HL-60 (cell line): ENCODE measurements at regions not wholly inside any gene's neighbourhood (a gene's known extent, or its start where the extent isn't known, plus 50 kb on each side); places are given as distances from the start of the nearest gene placed in this dataset.
"Not testable (repeated sequence)": the region's sequence is repeated elsewhere in the genome, so short reads cannot be mapped to it uniquely, and the experiment has no call there.

Experiments used
- DNase-seq, 2 experiments: peaks; one replicate each; pipeline ENCODE4 v3.0.0-alpha.2; 2010 to 2020; ENCODE audit warnings: low read depth in 1 of 2, low spot score in 1 of 2
- H3K27ac ChIP-seq: fragments of 250-450 bp; sonication (Bioruptor Pico); replicated peaks from 2 replicates; pipeline ENCODE4 v1.5.1; 2020; ENCODE audit warnings: mild to moderate bottlenecking, moderate library complexity
- H3K27me3 ChIP-seq: fragments of 250-450 bp; sonication (Bioruptor Pico); 2 replicates; pipeline ENCODE4 v1.5.1; 2021; ENCODE audit warnings: mild to moderate bottlenecking, moderate library complexity; ENCODE audit not compliant: insufficient read depth, poor library complexity, severe bottlenecking
- H3K4me3 ChIP-seq: replicated peaks from 2 replicates; pipeline ENCODE4 v1.5.1; 2011; ENCODE audit warnings: mild to moderate bottlenecking, control low read depth, low read length; ENCODE audit not compliant: insufficient read depth
- GABPA ChIP-seq: IDR thresholded peaks from 2 replicates; pipeline ENCODE4 v1.6.1; 2012; ENCODE audit warnings: low read depth
- POLR2AphosphoS5 ChIP-seq: IDR thresholded peaks from 2 replicates; pipeline ENCODE4 v1.6.1; 2012; ENCODE audit warnings: low read depth
- SPI1 ChIP-seq: IDR thresholded peaks from 2 replicates; pipeline ENCODE4 v1.6.1; 2012; ENCODE audit warnings: low read depth, mild to moderate bottlenecking, borderline replicate concordance
- TF ChIP-seq, protein P1 (sequence below): IDR thresholded peaks from 2 replicates; pipeline ENCODE4 v1.6.1; 2012; ENCODE audit warnings: low read depth; ENCODE audit not compliant: insufficient replicate concordance
- TF ChIP-seq, protein P2 (sequence below): IDR thresholded peaks from one replicate; pipeline ENCODE4 v1.5.1; 2011; ENCODE audit warnings: low read length, control low read depth, inconsistent platforms; ENCODE audit not compliant: insufficient read depth

DNA sequence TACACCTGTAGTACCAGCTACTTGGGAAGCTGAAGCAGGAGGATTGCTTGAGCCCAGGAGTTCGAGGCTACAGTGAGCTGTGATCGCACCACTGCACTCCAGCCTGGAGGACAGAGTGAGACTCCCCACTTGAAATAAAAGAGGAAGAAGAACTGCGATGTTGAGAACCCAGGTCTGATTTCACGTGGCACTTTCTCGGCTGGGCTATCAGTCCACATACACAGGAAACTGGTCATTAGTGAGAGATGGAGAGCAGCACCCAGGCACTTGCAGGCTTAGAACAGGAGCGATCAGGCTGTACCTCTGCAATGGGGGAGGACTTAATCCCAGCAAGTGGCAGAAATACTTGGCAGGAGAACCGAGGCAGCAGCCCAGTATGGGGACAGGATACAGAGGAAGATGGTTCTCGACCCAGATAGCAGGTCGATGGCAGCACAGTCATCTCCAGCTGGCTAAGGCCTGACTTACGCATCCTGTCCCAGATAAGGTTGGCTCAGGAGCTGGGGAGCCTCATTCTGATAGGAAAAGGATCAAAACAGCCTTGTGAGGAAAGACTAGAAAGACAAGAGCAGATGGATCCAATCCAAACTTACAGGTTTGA is 487.7 kb upstream of the AUTS2 start:
- no peak overlapping the region for H3K27ac ChIP-seq
- TF ChIP-seq SPI1 (no peak), GABPA (no peak), POLR2AphosphoS5 (no peak)
- TF ChIP-seq, protein P1, sequence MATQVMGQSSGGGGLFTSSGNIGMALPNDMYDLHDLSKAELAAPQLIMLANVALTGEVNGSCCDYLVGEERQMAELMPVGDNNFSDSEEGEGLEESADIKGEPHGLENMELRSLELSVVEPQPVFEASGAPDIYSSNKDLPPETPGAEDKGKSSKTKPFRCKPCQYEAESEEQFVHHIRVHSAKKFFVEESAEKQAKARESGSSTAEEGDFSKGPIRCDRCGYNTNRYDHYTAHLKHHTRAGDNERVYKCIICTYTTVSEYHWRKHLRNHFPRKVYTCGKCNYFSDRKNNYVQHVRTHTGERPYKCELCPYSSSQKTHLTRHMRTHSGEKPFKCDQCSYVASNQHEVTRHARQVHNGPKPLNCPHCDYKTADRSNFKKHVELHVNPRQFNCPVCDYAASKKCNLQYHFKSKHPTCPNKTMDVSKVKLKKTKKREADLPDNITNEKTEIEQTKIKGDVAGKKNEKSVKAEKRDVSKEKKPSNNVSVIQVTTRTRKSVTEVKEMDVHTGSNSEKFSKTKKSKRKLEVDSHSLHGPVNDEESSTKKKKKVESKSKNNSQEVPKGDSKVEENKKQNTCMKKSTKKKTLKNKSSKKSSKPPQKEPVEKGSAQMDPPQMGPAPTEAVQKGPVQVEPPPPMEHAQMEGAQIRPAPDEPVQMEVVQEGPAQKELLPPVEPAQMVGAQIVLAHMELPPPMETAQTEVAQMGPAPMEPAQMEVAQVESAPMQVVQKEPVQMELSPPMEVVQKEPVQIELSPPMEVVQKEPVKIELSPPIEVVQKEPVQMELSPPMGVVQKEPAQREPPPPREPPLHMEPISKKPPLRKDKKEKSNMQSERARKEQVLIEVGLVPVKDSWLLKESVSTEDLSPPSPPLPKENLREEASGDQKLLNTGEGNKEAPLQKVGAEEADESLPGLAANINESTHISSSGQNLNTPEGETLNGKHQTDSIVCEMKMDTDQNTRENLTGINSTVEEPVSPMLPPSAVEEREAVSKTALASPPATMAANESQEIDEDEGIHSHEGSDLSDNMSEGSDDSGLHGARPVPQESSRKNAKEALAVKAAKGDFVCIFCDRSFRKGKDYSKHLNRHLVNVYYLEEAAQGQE: no peak
- TF ChIP-seq, protein P2, sequence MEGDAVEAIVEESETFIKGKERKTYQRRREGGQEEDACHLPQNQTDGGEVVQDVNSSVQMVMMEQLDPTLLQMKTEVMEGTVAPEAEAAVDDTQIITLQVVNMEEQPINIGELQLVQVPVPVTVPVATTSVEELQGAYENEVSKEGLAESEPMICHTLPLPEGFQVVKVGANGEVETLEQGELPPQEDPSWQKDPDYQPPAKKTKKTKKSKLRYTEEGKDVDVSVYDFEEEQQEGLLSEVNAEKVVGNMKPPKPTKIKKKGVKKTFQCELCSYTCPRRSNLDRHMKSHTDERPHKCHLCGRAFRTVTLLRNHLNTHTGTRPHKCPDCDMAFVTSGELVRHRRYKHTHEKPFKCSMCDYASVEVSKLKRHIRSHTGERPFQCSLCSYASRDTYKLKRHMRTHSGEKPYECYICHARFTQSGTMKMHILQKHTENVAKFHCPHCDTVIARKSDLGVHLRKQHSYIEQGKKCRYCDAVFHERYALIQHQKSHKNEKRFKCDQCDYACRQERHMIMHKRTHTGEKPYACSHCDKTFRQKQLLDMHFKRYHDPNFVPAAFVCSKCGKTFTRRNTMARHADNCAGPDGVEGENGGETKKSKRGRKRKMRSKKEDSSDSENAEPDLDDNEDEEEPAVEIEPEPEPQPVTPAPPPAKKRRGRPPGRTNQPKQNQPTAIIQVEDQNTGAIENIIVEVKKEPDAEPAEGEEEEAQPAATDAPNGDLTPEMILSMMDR: no peak
- H3K4me3 ChIP-seq: no peak overlapping the region
- DNase-seq: no peak
- no peaks in the 10 kb centered on the region for H3K27me3 ChIP-seq

DNA sequence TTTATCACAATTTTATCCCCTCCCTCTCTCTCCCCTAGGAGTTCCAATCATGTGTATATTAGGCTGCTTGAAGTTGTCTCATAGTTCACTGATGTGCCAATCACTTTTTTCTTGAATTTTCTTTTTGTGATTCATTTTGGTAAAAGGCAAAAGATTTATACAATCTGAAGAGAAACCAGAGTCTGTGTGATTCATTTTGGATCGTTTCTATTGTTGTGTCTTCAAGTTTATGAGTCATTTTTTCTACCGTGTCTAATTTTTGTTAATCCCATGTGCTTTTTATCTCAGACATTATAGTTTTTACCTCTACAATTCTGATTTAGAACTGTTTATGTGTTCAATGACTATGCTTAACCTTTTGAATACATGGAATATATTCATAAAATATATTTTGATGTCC is 483.9 kb upstream of the AUTS2 start:
- no peak overlapping the region for H3K4me3 ChIP-seq
- H3K27ac ChIP-seq: no peak overlapping the region
- H3K27me3 ChIP-seq: no peaks in the 10 kb centered on the region
- no peak for DNase-seq
- TF ChIP-seq, protein P1: no peak
- TF ChIP-seq POLR2AphosphoS5: no peak
- no peak for TF ChIP-seq GABPA
- no peak for TF ChIP-seq SPI1
- TF ChIP-seq, protein P2: no peak

DNA sequence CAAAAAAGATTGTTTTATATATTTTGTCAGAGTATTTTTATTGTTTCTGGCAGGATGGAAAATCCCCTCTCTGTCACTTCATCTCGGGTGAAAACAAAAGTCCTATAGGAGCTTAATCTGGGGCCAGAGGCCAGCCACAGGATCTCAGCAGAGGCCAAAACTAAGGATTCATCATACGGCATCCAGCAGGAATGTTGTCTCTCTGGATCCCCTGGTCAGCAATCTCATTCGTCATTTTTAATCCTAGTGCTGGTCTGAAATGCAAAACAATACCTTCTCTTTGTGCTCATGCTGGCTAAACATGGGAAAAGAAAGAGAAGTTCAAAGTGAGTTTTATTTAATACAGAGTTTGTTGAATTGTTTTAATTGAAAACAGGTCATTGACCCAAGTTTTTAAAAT is 482.5 kb upstream of the AUTS2 start:
- DNase-seq: no peak
- no peaks in the 10 kb centered on the region for H3K27me3 ChIP-seq
- TF ChIP-seq, protein P1: no peak
- TF ChIP-seq, protein P2: no peak
- TF ChIP-seq POLR2AphosphoS5 (no peak), GABPA (no peak), SPI1 (no peak)
- no peak overlapping the region for H3K4me3 ChIP-seq
- H3K27ac ChIP-seq: no peak overlapping the region

DNA sequence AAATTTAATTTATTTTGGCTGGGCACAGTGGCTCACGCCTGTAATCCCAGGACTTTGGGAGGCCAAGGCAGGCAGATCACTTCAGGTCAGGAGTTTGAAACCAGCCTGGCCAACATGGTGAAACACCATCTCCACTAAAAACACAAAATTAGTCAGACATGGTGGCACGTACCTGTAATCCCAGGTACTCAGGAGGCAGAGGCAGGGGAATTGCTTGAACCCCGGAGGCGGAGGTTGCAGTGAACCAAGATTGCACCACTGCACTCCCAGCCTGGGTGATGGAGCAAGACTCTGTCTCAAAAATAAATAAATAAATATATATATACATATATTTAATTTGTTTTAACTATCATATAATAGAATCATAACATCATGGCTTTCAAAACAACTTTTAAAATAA is 482.1 kb upstream of the AUTS2 start:
- H3K27ac ChIP-seq: not testable (repeated sequence)

More for the DNA sequence above, 482.1 kb upstream of the AUTS2 start:
- DNase-seq, H3K4me3 ChIP-seq, H3K27me3 ChIP-seq: not testable (repeated sequence)
